SKM-1 (cell line): ENCODE measurements at regions not wholly inside any gene's neighbourhood (a gene's known extent, or its start where the extent isn't known, plus 50 kb on each side); places are given as distances from the start of the nearest gene placed in this dataset.
A peak's percentile ranks its signal among the peaks of the same experiment; 100 is the strongest.

Experiments
- DNase-seq: peaks from one replicate; lab custom pipeline; 2025; ENCODE audit not compliant: unreplicated experiment; lab: John Stamatoyannopoulos, UW

GRCh38 chr2:88283886-88284592, 113.9 kb downstream of the THNSL2 start:
- DNase-seq: no peak

- DNase-seq: peak; percentile 79
Measured at GRCh38 chr2:88281302-88282217, 111.4 kb downstream of the THNSL2 start.

- DNase-seq: no peak
Measured at GRCh38 chr2:88269836-88270235, 99.7 kb downstream of the THNSL2 start.

GRCh38 chr2:88265352-88266303, 95.5 kb downstream of the THNSL2 start:
- DNase-seq: peak; percentile 67

GRCh38 chr2:88263861-88264260, 93.7 kb downstream of the THNSL2 start:
- DNase-seq: no peak

- DNase-seq: no peak
Measured at GRCh38 chr2:88261725-88262124, 91.6 kb downstream of the THNSL2 start.

GRCh38 chr2:88258208-88258607, 88.1 kb downstream of the THNSL2 start:
- DNase-seq: no peak

- DNase-seq: no peak
Measured at GRCh38 chr2:88254437-88255091, 84.4 kb downstream of the THNSL2 start.

GRCh38 chr2:88253997-88254396, 83.9 kb downstream of the THNSL2 start:
- no peak for DNase-seq

GRCh38 chr2:88253375-88253774, 83.2 kb downstream of the THNSL2 start:
- no peak for DNase-seq

GRCh38 chr2:88252646-88253045, 82.5 kb downstream of the THNSL2 start:
- DNase-seq: no peak

- no peak for DNase-seq
Measured at GRCh38 chr2:88252111-88252510, 82.0 kb downstream of the THNSL2 start.

- no peak for DNase-seq
Measured at GRCh38 chr2:88250404-88250803, 80.3 kb downstream of the THNSL2 start.

GRCh38 chr2:88248280-88248828, 78.2 kb downstream of the THNSL2 start:
- no peak for DNase-seq

GRCh38 chr2:88247531-88247930, 77.4 kb downstream of the THNSL2 start:
- DNase-seq: no peak

- no peak for DNase-seq
Measured at GRCh38 chr2:88245109-88245508, 75.0 kb downstream of the THNSL2 start.

GRCh38 chr2:88239781-88240180, 69.6 kb downstream of the THNSL2 start:
- DNase-seq: no peak

- no peak for DNase-seq
Measured at GRCh38 chr2:88236666-88237065, 66.5 kb downstream of the THNSL2 start.
